DOHH2 (cell line): ENCODE measurements at regions not wholly inside any gene's neighbourhood (a gene's known extent, or its start where the extent isn't known, plus 50 kb on each side); places are given as distances from the start of the nearest gene placed in this dataset.

ENCODE experiments used
- EZH2phosphoT487 ChIP-seq: fragments of 200-600 bp; sonication (generic); IDR thresholded peaks from 2 replicates; pipeline ENCODE4 v1.6.1; 2017; ENCODE audit warnings: borderline replicate concordance, mild to moderate bottlenecking, antibody characterized with exemption, low read length, moderate library complexity, mixed read lengths
- TF ChIP-seq, protein P1 (sequence below): fragments of 200-600 bp; sonication (generic); IDR thresholded peaks from one replicate; pipeline ENCODE4 v1.5.1; 2014; ENCODE audit warnings: antibody characterized with exemption, mild to moderate bottlenecking, low read depth, low read length; ENCODE audit not compliant: poor library complexity, severe bottlenecking

- TF ChIP-seq, protein P1, sequence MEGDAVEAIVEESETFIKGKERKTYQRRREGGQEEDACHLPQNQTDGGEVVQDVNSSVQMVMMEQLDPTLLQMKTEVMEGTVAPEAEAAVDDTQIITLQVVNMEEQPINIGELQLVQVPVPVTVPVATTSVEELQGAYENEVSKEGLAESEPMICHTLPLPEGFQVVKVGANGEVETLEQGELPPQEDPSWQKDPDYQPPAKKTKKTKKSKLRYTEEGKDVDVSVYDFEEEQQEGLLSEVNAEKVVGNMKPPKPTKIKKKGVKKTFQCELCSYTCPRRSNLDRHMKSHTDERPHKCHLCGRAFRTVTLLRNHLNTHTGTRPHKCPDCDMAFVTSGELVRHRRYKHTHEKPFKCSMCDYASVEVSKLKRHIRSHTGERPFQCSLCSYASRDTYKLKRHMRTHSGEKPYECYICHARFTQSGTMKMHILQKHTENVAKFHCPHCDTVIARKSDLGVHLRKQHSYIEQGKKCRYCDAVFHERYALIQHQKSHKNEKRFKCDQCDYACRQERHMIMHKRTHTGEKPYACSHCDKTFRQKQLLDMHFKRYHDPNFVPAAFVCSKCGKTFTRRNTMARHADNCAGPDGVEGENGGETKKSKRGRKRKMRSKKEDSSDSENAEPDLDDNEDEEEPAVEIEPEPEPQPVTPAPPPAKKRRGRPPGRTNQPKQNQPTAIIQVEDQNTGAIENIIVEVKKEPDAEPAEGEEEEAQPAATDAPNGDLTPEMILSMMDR = no peak
- no peak for TF ChIP-seq EZH2phosphoT487
Observed at GRCh38 chr13:50425772-50426171, 410.5 kb downstream of the KCNRG start.
